ENCODE measurements at regions not wholly inside any gene's neighbourhood (a gene's known extent, or its start where the extent isn't known, plus 50 kb on each side); places are given as distances from the start of the nearest gene placed in this dataset.

DNA sequence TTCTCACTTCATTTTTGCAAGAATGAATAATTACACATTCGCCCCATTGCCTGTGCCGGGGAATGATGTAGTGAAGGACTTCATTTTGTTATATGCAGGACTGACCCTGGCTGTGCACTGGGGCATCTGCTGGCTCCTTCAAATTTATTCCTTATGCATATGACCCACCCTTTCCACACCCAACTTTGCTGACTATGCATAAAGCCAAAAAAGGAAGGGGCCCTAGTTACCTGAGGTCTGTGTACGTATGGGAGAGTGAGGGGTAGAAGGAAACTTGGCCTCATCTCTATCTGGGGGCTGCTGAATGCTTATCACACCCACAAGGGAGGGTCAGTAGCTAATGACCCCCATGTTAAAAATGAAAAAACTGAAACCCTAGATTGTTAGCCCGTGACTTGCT, 259.6 kb downstream of the SMARCA2 start:
- TF ChIP-seq, protein P1, sequence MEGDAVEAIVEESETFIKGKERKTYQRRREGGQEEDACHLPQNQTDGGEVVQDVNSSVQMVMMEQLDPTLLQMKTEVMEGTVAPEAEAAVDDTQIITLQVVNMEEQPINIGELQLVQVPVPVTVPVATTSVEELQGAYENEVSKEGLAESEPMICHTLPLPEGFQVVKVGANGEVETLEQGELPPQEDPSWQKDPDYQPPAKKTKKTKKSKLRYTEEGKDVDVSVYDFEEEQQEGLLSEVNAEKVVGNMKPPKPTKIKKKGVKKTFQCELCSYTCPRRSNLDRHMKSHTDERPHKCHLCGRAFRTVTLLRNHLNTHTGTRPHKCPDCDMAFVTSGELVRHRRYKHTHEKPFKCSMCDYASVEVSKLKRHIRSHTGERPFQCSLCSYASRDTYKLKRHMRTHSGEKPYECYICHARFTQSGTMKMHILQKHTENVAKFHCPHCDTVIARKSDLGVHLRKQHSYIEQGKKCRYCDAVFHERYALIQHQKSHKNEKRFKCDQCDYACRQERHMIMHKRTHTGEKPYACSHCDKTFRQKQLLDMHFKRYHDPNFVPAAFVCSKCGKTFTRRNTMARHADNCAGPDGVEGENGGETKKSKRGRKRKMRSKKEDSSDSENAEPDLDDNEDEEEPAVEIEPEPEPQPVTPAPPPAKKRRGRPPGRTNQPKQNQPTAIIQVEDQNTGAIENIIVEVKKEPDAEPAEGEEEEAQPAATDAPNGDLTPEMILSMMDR (tag by site-specific recombination; IDR thresholded peaks at IDR 0.05) = no peak
- TF ChIP-seq ZNF19 (tag by site-specific recombination; IDR thresholded peaks at IDR 0.05; ENCODE audit: low read depth) (no peak), ZNF501 (tag by site-specific recombination; IDR thresholded peaks at IDR 0.05) (no peak)
- TF ChIP-seq, protein P2, sequence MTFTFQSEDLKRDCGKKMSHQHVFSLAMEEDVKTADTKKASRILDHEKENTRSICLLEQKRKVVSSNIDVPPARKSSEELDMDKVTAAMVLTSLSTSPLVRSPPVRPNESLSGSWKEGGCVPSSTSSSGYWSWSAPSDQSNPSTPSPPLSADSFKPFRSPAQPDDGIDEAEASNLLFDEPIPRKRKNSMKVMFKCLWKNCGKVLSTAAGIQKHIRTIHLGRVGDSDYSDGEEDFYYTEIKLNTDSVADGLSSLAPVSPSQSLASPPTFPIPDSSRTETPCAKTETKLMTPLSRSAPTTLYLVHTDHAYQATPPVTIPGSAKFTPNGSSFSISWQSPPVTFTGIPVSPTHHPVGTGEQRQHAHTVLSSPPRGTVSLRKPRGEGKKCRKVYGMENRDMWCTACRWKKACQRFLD (tag by site-specific recombination; IDR thresholded peaks at IDR 0.05) = no peak
- TF ChIP-seq, protein P3, sequence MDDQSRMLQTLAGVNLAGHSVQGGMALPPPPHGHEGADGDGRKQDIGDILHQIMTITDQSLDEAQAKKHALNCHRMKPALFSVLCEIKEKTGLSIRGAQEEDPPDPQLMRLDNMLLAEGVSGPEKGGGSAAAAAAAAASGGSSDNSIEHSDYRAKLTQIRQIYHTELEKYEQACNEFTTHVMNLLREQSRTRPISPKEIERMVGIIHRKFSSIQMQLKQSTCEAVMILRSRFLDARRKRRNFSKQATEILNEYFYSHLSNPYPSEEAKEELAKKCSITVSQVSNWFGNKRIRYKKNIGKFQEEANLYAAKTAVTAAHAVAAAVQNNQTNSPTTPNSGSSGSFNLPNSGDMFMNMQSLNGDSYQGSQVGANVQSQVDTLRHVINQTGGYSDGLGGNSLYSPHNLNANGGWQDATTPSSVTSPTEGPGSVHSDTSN (CRISPR knock-in tag; IDR thresholded peaks at IDR 0.05) = no peak
- TF ChIP-seq, protein P4, sequence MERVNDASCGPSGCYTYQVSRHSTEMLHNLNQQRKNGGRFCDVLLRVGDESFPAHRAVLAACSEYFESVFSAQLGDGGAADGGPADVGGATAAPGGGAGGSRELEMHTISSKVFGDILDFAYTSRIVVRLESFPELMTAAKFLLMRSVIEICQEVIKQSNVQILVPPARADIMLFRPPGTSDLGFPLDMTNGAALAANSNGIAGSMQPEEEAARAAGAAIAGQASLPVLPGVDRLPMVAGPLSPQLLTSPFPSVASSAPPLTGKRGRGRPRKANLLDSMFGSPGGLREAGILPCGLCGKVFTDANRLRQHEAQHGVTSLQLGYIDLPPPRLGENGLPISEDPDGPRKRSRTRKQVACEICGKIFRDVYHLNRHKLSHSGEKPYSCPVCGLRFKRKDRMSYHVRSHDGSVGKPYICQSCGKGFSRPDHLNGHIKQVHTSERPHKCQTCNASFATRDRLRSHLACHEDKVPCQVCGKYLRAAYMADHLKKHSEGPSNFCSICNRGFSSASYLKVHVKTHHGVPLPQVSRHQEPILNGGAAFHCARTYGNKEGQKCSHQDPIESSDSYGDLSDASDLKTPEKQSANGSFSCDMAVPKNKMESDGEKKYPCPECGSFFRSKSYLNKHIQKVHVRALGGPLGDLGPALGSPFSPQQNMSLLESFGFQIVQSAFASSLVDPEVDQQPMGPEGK (tag by site-specific recombination; IDR thresholded peaks at IDR 0.05) = no peak
